SH-SY5Y (cell line): ENCODE measurements at regions not wholly inside any gene's neighbourhood (a gene's known extent, or its start where the extent isn't known, plus 50 kb on each side); places are given as distances from the start of the nearest gene placed in this dataset.

Experiments used
- GATA2 ChIP-seq: IDR thresholded peaks from 2 replicates; pipeline ENCODE4 v1.6.1; 2011; ENCODE audit warnings: mild to moderate bottlenecking, low read depth, low read length
- GATA3 ChIP-seq: IDR thresholded peaks from 2 replicates; pipeline ENCODE4 v1.6.1; 2011; ENCODE audit warnings: low read depth, mild to moderate bottlenecking, low read length, moderate library complexity

DNA sequence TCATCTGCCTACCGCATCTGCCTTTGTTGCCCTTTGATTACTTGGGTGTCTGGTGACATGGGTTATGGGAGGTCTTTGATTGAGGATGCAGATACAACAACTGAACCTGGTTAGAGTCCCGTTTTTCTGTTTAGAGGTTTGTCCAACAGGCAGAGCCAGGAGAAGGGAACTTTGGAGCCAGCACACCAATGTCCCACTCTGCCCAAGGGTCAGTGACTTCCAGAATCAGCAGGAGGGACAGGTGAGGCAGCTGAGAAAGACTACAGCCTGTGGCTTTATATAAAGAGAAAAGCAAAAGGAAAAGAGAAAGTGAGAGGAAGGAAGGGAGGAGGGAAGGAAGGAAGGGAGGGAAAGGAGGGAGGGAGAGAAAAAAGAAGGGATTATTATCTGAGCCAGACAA, 101.5 kb upstream of the ZNF644 start:
- TF ChIP-seq GATA2 (no peak), GATA3 (no peak)
